HepG2 (cell line): ENCODE measurements at regions not wholly inside any gene's neighbourhood (a gene's known extent, or its start where the extent isn't known, plus 50 kb on each side); places are given as distances from the start of the nearest gene placed in this dataset.
A peak's percentile ranks its signal among the peaks of the same experiment; 100 is the strongest.

Experiments
- BCL6 ChIP-seq: IDR thresholded peaks from 2 replicates; pipeline ENCODE4 v1.6.1; 2016; ENCODE audit warnings: missing genetic modification reagents, missing compliant biosample characterization
- FOXC1 ChIP-seq: sonication (generic); formaldehyde crosslinking; IDR thresholded peaks from 2 replicates; pipeline ENCODE4 v1.8.0; 2022; ENCODE audit warnings: mild to moderate bottlenecking, missing genetic modification reagents, borderline replicate concordance
- KLF11 ChIP-seq: IDR thresholded peaks from 2 replicates; pipeline ENCODE4 v1.6.1; 2016; ENCODE audit warnings: missing compliant biosample characterization
- SNAI1 ChIP-seq: sonication (generic); formaldehyde crosslinking; IDR thresholded peaks from 2 replicates; pipeline ENCODE4 v1.5.0; 2020; ENCODE audit warnings: mild to moderate bottlenecking, missing genetic modification reagents, borderline replicate concordance
- ZFYVE20 ChIP-seq: sonication (generic); formaldehyde crosslinking; IDR thresholded peaks from 2 replicates; pipeline ENCODE4 v1.8.0; 2023; ENCODE audit warnings: low read depth, mild to moderate bottlenecking, moderate library complexity, missing genetic modification reagents, borderline replicate concordance
- ZNF160 ChIP-seq: sonication (generic); formaldehyde crosslinking; IDR thresholded peaks from 2 replicates; pipeline ENCODE4 v1.8.0; 2022; ENCODE audit warnings: mild to moderate bottlenecking, inconsistent platforms, missing genetic modification reagents
- ZNF17 ChIP-seq: sonication (generic); formaldehyde crosslinking; IDR thresholded peaks from 2 replicates; pipeline ENCODE4 v1.5.0; 2020; ENCODE audit warnings: mild to moderate bottlenecking, missing genetic modification reagents
- ZNF557 ChIP-seq: sonication (generic); formaldehyde crosslinking; IDR thresholded peaks from 2 replicates; pipeline ENCODE4 v1.4.0; 2020; ENCODE audit warnings: missing genetic modification reagents
- TF ChIP-seq, protein P1 (sequence below): sonication (generic); formaldehyde crosslinking; IDR thresholded peaks from 2 replicates; pipeline ENCODE4 v1.5.0; 2020; ENCODE audit warnings: mild to moderate bottlenecking, missing genetic modification reagents
- TF ChIP-seq, protein P2 (sequence below): sonication (generic); formaldehyde crosslinking; IDR thresholded peaks from 2 replicates; pipeline ENCODE4 v1.8.0; 2022; ENCODE audit warnings: missing genetic modification reagents, mild to moderate bottlenecking, moderate library complexity, borderline replicate concordance
- TF ChIP-seq, protein P3 (sequence below): sonication (generic); formaldehyde crosslinking; IDR thresholded peaks from 2 replicates; pipeline ENCODE4 v1.5.0; 2020; ENCODE audit warnings: missing genetic modification reagents
- TF ChIP-seq, protein P4 (sequence below): sonication (generic); formaldehyde crosslinking; IDR thresholded peaks from 2 replicates; pipeline ENCODE4 v1.5.0; 2020; ENCODE audit warnings: missing genetic modification reagents, mild to moderate bottlenecking, borderline replicate concordance
- TF ChIP-seq, protein P5 (sequence below): sonication (generic); formaldehyde crosslinking; IDR thresholded peaks from 2 replicates; pipeline ENCODE4 v1.5.0; 2020; ENCODE audit warnings: mild to moderate bottlenecking, missing genetic modification reagents, borderline replicate concordance

DNA sequence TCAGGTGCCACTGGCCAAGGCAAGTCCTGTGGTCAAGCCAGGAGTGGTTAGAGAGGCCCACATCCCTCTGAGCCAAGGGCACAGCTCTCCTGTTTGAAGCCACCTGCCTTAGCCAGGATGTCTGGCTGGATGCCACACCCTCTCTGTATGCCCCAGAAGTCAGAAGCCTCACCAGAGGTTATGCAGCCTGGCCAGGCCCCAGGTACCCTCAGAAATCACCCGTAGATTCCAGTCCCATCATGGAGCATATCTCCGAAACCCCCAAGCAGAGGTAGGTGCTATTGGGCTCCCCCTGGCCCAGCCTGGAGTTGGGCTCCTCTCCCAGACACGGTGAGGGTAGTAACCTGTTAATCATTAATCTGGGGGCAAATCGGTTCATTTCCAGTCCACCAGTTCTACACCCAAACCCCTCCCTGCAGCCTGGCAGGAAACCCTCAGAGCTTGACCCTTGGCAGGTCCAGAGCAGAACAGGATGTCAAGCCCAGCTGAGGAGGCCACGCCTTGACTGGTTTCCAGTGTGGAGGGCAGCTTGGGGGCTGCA, 60.6 kb upstream of the TMEM97 start (continued):
- TF ChIP-seq FOXC1 (CRISPR knock-in tag) (no peak), ZNF160 (CRISPR knock-in tag) (no peak), SNAI1 (CRISPR knock-in tag) (no peak), ZNF557 (CRISPR knock-in tag) (no peak), BCL6 (CRISPR knock-in tag) (no peak), KLF11 (CRISPR knock-in tag) (no peak), ZFYVE20 (CRISPR knock-in tag) (no peak), ZNF17 (no peak)
- TF ChIP-seq, protein P1, sequence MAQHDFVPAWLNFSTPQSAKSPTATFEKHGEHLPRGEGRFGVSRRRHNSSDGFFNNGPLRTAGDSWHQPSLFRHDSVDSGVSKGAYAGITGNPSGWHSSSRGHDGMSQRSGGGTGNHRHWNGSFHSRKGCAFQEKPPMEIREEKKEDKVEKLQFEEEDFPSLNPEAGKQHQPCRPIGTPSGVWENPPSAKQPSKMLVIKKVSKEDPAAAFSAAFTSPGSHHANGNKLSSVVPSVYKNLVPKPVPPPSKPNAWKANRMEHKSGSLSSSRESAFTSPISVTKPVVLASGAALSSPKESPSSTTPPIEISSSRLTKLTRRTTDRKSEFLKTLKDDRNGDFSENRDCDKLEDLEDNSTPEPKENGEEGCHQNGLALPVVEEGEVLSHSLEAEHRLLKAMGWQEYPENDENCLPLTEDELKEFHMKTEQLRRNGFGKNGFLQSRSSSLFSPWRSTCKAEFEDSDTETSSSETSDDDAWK (CRISPR knock-in tag): no peak
- TF ChIP-seq, protein P2, sequence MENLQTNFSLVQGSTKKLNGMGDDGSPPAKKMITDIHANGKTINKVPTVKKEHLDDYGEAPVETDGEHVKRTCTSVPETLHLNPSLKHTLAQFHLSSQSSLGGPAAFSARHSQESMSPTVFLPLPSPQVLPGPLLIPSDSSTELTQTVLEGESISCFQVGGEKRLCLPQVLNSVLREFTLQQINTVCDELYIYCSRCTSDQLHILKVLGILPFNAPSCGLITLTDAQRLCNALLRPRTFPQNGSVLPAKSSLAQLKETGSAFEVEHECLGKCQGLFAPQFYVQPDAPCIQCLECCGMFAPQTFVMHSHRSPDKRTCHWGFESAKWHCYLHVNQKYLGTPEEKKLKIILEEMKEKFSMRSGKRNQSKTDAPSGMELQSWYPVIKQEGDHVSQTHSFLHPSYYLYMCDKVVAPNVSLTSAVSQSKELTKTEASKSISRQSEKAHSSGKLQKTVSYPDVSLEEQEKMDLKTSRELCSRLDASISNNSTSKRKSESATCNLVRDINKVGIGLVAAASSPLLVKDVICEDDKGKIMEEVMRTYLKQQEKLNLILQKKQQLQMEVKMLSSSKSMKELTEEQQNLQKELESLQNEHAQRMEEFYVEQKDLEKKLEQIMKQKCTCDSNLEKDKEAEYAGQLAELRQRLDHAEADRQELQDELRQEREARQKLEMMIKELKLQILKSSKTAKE: peak; percentile 67; the same call in 1 of the 2 replicates
- TF ChIP-seq, protein P3, sequence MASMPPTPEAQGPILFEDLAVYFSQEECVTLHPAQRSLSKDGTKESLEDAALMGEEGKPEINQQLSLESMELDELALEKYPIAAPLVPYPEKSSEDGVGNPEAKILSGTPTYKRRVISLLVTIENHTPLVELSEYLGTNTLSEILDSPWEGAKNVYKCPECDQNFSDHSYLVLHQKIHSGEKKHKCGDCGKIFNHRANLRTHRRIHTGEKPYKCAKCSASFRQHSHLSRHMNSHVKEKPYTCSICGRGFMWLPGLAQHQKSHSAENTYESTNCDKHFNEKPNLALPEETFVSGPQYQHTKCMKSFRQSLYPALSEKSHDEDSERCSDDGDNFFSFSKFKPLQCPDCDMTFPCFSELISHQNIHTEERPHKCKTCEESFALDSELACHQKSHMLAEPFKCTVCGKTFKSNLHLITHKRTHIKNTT (CRISPR knock-in tag): no peak
- TF ChIP-seq, protein P4, sequence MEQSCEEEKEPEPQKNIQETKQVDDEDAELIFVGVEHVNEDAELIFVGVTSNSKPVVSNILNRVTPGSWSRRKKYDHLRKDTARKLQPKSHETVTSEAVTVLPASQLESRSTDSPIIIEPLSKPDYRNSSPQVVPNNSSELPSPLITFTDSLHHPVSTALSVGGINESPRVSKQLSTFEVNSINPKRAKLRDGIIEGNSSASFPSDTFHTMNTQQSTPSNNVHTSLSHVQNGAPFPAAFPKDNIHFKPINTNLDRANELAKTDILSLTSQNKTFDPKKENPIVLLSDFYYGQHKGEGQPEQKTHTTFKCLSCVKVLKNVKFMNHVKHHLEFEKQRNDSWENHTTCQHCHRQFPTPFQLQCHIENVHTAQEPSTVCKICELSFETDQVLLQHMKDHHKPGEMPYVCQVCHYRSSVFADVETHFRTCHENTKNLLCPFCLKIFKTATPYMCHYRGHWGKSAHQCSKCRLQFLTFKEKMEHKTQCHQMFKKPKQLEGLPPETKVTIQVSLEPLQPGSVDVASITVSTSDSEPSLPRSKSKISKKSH (CRISPR knock-in tag): no peak
- TF ChIP-seq, protein P5, sequence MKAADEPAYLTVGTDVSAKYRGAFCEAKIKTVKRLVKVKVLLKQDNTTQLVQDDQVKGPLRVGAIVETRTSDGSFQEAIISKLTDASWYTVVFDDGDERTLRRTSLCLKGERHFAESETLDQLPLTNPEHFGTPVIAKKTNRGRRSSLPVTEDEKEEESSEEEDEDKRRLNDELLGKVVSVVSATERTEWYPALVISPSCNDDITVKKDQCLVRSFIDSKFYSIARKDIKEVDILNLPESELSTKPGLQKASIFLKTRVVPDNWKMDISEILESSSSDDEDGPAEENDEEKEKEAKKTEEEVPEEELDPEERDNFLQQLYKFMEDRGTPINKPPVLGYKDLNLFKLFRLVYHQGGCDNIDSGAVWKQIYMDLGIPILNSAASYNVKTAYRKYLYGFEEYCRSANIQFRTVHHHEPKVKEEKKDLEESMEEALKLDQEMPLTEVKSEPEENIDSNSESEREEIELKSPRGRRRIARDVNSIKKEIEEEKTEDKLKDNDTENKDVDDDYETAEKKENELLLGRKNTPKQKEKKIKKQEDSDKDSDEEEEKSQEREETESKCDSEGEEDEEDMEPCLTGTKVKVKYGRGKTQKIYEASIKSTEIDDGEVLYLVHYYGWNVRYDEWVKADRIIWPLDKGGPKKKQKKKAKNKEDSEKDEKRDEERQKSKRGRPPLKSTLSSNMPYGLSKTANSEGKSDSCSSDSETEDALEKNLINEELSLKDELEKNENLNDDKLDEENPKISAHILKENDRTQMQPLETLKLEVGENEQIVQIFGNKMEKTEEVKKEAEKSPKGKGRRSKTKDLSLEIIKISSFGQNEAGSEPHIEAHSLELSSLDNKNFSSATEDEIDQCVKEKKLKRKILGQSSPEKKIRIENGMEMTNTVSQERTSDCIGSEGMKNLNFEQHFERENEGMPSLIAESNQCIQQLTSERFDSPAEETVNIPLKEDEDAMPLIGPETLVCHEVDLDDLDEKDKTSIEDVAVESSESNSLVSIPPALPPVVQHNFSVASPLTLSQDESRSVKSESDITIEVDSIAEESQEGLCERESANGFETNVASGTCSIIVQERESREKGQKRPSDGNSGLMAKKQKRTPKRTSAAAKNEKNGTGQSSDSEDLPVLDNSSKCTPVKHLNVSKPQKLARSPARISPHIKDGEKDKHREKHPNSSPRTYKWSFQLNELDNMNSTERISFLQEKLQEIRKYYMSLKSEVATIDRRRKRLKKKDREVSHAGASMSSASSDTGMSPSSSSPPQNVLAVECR: no peak; the same call in 1 of the 2 replicates
